DOHH2 (cell line): ENCODE measurements at regions not wholly inside any gene's neighbourhood (a gene's known extent, or its start where the extent isn't known, plus 50 kb on each side); places are given as distances from the start of the nearest gene placed in this dataset.

Experiments
- H3F3A ChIP-seq: fragments of 200-600 bp; sonication (generic), shearing (Covaris generic); 2 replicates; pipeline ENCODE4 v1.6.0; 2016; ENCODE audit warnings: antibody characterized with exemption, mild to moderate bottlenecking; ENCODE audit not compliant: control insufficient read depth, insufficient read depth
- H3K27ac ChIP-seq: fragments of 200-600 bp; sonication (generic); 2 replicates; pipeline ENCODE4 v1.5.1; 2014; ENCODE audit warnings: low read depth, mild to moderate bottlenecking, low read length, moderate library complexity
- H3K27me3 ChIP-seq: fragments of 200-600 bp; sonication (generic); 2 replicates; pipeline ENCODE4 v1.6.1; 2014; ENCODE audit warnings: mild to moderate bottlenecking, low read length, mixed read lengths; ENCODE audit not compliant: control insufficient read depth
- H3K36me3 ChIP-seq: fragments of 200-600 bp; sonication (generic); 2 replicates; pipeline ENCODE4 v1.6.1; 2014; ENCODE audit warnings: mild to moderate bottlenecking, low read length, moderate library complexity, mixed read lengths; ENCODE audit not compliant: control insufficient read depth
- H3K4me1 ChIP-seq: fragments of 200-600 bp; sonication (generic); 2 replicates; pipeline ENCODE4 v1.6.1; 2014; ENCODE audit warnings: mild to moderate bottlenecking, low read length, mixed read lengths; ENCODE audit not compliant: control insufficient read depth
- H3K4me2 ChIP-seq: fragments of 200-600 bp; sonication (generic); 2 replicates; pipeline ENCODE4 v1.6.0; 2014; ENCODE audit warnings: mild to moderate bottlenecking, low read length, moderate library complexity
- H3K4me3 ChIP-seq: fragments of 200-600 bp; sonication (generic); 2 replicates; pipeline ENCODE4 v1.5.1; 2014; ENCODE audit warnings: mild to moderate bottlenecking, low read length, mixed read lengths
- H3K79me2 ChIP-seq: fragments of 200-600 bp; sonication (generic); 2 replicates; pipeline ENCODE4 v1.6.1; 2014; ENCODE audit warnings: mild to moderate bottlenecking, low read length, mixed read lengths; ENCODE audit not compliant: control insufficient read depth
- H3K9me2 ChIP-seq: fragments of 200-600 bp; sonication (generic); replicated peaks from 2 replicates; pipeline ENCODE4 v1.6.1; 2014; ENCODE audit warnings: mild to moderate bottlenecking, low read length, mixed read lengths; ENCODE audit not compliant: control insufficient read depth
- H3K9me3 ChIP-seq: fragments of 200-600 bp; sonication (generic); 2 replicates; pipeline ENCODE4 v1.6.1; 2014; ENCODE audit warnings: antibody characterized with exemption, low read length, mixed read lengths; ENCODE audit not compliant: control insufficient read depth, insufficient read depth
- H4K20me1 ChIP-seq: fragments of 200-600 bp; sonication (generic); 2 replicates; pipeline ENCODE4 v1.6.0; 2014; ENCODE audit warnings: low read depth, mild to moderate bottlenecking, antibody characterized with exemption, low read length, moderate library complexity; ENCODE audit not compliant: control insufficient read depth, insufficient read depth
- EZH2phosphoT487 ChIP-seq: fragments of 200-600 bp; sonication (generic); IDR thresholded peaks from 2 replicates; pipeline ENCODE4 v1.6.1; 2017; ENCODE audit warnings: borderline replicate concordance, mild to moderate bottlenecking, antibody characterized with exemption, low read length, moderate library complexity, mixed read lengths
- TF ChIP-seq, protein P1 (sequence below): fragments of 200-600 bp; sonication (generic); IDR thresholded peaks from one replicate; pipeline ENCODE4 v1.5.1; 2014; ENCODE audit warnings: antibody characterized with exemption, mild to moderate bottlenecking, low read depth, low read length; ENCODE audit not compliant: poor library complexity, severe bottlenecking

- no peaks in the 10 kb centered on the region for H3K4me1 ChIP-seq
- H3K36me3 ChIP-seq, result no peaks in the 10 kb centered on the region
- H3K9me2 ChIP-seq, result no peaks in the 10 kb centered on the region
- no peak overlapping the region for H3K27ac ChIP-seq
- H4K20me1 ChIP-seq, result no peaks in the 10 kb centered on the region
- no peaks in the 10 kb centered on the region for H3K9me3 ChIP-seq
- no peak for TF ChIP-seq EZH2phosphoT487
- TF ChIP-seq, protein P1, sequence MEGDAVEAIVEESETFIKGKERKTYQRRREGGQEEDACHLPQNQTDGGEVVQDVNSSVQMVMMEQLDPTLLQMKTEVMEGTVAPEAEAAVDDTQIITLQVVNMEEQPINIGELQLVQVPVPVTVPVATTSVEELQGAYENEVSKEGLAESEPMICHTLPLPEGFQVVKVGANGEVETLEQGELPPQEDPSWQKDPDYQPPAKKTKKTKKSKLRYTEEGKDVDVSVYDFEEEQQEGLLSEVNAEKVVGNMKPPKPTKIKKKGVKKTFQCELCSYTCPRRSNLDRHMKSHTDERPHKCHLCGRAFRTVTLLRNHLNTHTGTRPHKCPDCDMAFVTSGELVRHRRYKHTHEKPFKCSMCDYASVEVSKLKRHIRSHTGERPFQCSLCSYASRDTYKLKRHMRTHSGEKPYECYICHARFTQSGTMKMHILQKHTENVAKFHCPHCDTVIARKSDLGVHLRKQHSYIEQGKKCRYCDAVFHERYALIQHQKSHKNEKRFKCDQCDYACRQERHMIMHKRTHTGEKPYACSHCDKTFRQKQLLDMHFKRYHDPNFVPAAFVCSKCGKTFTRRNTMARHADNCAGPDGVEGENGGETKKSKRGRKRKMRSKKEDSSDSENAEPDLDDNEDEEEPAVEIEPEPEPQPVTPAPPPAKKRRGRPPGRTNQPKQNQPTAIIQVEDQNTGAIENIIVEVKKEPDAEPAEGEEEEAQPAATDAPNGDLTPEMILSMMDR, result no peak
- H3K4me3 ChIP-seq, result no peak overlapping the region
- H3K27me3 ChIP-seq, result no peaks in the 10 kb centered on the region
- H3K79me2 ChIP-seq, result no peaks in the 10 kb centered on the region
- no peak overlapping the region for H3K4me2 ChIP-seq
- no peaks in the 10 kb centered on the region for H3F3A ChIP-seq
Observed at GRCh38 chr2:6641956-6642355, 223.8 kb downstream of the CMPK2 start.

- Histone ChIP-seq H3K4me2 (no peak overlapping the region), H3K79me2 (no peaks in the 10 kb centered on the region), H3K9me3 (no peaks in the 10 kb centered on the region), H3K27me3 (no peaks in the 10 kb centered on the region), H3F3A (no peaks in the 10 kb centered on the region), H3K4me3 (no peak overlapping the region), H3K9me2 (no peaks in the 10 kb centered on the region; the same call in 1 of the 2 replicates), H4K20me1 (no peaks in the 10 kb centered on the region), H3K27ac (no peak overlapping the region), H3K36me3 (no peaks in the 10 kb centered on the region), H3K4me1 (no peaks in the 10 kb centered on the region)
- TF ChIP-seq, protein P1, result no peak
- no peak for TF ChIP-seq EZH2phosphoT487
Observed at GRCh38 chr2:6644261-6644660, 221.4 kb downstream of the CMPK2 start.

GRCh38 chr2:6645004-6645403 lies 220.7 kb downstream of the CMPK2 start:
- Histone ChIP-seq H3K27me3 (no peaks in the 10 kb centered on the region), H3K4me2 (no peak overlapping the region), H3K4me3 (no peak overlapping the region), H3K9me2 (no peaks in the 10 kb centered on the region; the same call in 1 of the 2 replicates), H3K27ac (no peak overlapping the region), H4K20me1 (no peaks in the 10 kb centered on the region), H3K9me3 (no peaks in the 10 kb centered on the region), H3K79me2 (no peaks in the 10 kb centered on the region), H3K36me3 (no peaks in the 10 kb centered on the region), H3K4me1 (no peaks in the 10 kb centered on the region), H3F3A (no peaks in the 10 kb centered on the region)
- TF ChIP-seq, protein P1, result no peak
- TF ChIP-seq EZH2phosphoT487, result no peak
